ENCODE measurements at regions not wholly inside any gene's neighbourhood (a gene's known extent, or its start where the extent isn't known, plus 50 kb on each side); places are given as distances from the start of the nearest gene placed in this dataset.

DNA sequence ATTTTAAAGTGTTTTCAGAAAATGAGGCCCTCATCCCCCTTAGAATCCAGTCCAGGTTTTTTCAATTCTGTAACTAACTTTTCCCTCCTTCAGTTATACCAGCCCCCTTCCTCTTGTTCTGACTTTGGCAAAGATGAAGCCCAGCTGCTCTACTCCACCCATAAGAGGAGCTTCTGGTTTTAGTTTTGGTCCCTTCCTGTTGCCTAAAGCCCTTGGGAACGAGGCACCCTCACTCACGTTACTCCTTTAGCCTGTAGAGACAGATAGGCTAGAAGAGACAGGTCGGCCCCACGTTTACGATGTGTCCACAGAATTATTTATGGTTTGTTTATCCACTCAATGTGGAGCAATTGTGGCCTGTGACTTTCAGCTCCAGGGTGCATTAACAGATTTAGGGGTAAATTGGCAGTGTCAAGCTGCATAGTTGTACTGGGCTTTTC, 454.2 kb upstream of the TNP1 start:
- no peak overlapping the region for H3K4me3 ChIP-seq (ENCODE audit: low read length)
- no peaks in the 10 kb centered on the region for H3K36me3 ChIP-seq (ENCODE audit: insufficient read depth, low read length)
- H3K27ac ChIP-seq (ENCODE audit: low read depth, low read length), result no peak overlapping the region
- H3K9me3 ChIP-seq (ENCODE audit: insufficient read depth, low read depth, low read length), result peaks cover 3% of the 10 kb centered on the region; the same call in 1 of the 2 replicates
- WGBS, result 91% methylated on average over 5 of the region's 5 CpGs
- H3K4me1 ChIP-seq (ENCODE audit: insufficient read depth, low read length), result no peaks in the 10 kb centered on the region
- no peak overlapping the region for H3K9ac ChIP-seq (ENCODE audit: low read depth, low read length)
- no peaks in the 10 kb centered on the region for H3K27me3 ChIP-seq (ENCODE audit: insufficient read depth, low read length)

DNA sequence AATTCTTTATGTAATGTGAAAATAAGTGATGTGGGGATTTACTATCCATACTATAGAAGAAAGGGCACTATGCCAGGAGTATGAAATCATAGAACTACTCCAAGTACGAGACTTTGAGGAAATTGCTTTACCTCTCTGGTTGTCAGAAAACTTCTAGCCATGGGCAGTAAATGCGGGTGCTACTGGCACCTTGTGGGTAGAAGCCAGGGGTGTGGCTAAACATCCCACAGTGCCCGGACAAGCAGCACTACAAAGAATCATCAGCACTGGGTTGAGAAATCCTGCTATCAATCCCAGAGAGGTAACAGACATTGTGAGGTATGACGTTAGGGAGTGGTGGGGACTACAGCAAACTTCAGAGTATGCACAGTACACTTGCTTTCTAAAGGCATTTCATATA, 453.5 kb upstream of the TNP1 start:
- H3K27ac ChIP-seq (ENCODE audit: low read depth, low read length), result no peak overlapping the region
- H3K9ac ChIP-seq (ENCODE audit: low read depth, low read length), result no peak overlapping the region
- WGBS, result 97% methylated on average over 3 of the region's 4 CpGs
- no peaks in the 10 kb centered on the region for H3K36me3 ChIP-seq (ENCODE audit: insufficient read depth, low read length)
- no peaks in the 10 kb centered on the region for H3K4me1 ChIP-seq (ENCODE audit: insufficient read depth, low read length)
- H3K4me3 ChIP-seq (ENCODE audit: low read length), result no peak overlapping the region
- H3K27me3 ChIP-seq (ENCODE audit: insufficient read depth, low read length), result no peaks in the 10 kb centered on the region
- peaks cover 3% of the 10 kb centered on the region; the same call in 1 of the 2 replicates for H3K9me3 ChIP-seq (ENCODE audit: insufficient read depth, low read depth, low read length)

GRCh38 chr2:217309056-217309455, 449.2 kb upstream of the TNP1 start:
- Histone ChIP-seq H3K9me3 (ENCODE audit: insufficient read depth, low read depth, low read length) (no peaks in the 10 kb centered on the region), H3K9ac (ENCODE audit: low read depth, low read length) (no peak overlapping the region), H3K4me1 (ENCODE audit: insufficient read depth, low read length) (no peaks in the 10 kb centered on the region), H3K27me3 (ENCODE audit: insufficient read depth, low read length) (no peaks in the 10 kb centered on the region), H3K4me3 (ENCODE audit: low read length) (no peak overlapping the region), H3K36me3 (ENCODE audit: insufficient read depth, low read length) (no peaks in the 10 kb centered on the region), H3K27ac (ENCODE audit: low read depth, low read length) (no peak overlapping the region)
- WGBS, result 95% methylated on average over 4 of the region's 4 CpGs

DNA sequence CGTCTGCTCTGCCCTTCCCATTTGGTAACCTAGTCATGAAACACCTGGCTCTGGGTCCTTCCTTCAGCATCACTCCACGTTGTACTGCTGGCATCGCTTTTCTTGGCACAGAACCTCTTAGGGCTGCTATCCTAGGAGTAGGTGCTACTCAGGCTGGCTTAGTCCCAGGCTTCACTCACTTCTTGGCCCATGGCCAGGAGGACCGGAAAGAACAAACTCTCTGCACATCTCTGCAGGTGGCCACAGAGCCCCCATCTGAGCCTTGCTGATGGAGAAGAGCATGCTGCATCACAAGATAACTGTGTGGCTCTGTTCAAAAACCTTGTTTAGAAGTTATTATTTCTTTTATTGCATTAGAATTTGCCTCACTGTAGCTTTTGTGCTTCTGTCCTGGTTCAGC, 447.2 kb upstream of the TNP1 start:
- no peaks in the 10 kb centered on the region; the same call in 1 of the 2 replicates for H3K27me3 ChIP-seq (ENCODE audit: insufficient read depth, low read length)
- no peak overlapping the region for H3K9ac ChIP-seq (ENCODE audit: low read depth, low read length)
- no peaks in the 10 kb centered on the region for H3K36me3 ChIP-seq (ENCODE audit: insufficient read depth, low read length)
- H3K9me3 ChIP-seq (ENCODE audit: insufficient read depth, low read depth, low read length), result no peaks in the 10 kb centered on the region
- 96% methylated on average over 4 of the region's 4 CpGs for WGBS
- no peaks in the 10 kb centered on the region for H3K4me1 ChIP-seq (ENCODE audit: insufficient read depth, low read length)
- H3K4me3 ChIP-seq (ENCODE audit: low read length), result no peak overlapping the region
- no peak overlapping the region for H3K27ac ChIP-seq (ENCODE audit: low read depth, low read length)

DNA sequence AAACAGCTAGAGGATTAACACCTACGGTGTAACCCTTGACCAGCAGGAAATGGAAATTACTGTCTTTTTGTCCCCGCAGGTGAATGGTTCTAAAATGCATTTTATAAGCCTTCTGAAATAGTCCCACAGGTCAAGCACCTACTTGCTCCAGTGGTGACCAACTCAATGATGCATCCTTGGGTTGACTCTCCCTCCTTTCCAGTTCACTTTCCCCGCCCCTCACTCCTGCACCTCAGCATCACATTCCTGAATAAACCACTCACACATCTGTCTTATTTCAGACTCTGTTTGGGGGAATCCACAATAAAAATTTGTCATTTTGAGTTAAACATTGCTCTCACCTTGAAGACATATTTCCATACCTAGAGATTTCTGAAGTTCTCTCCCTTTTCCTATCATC, 446.0 kb upstream of the TNP1 start:
- Histone ChIP-seq H3K27me3 (ENCODE audit: insufficient read depth, low read length) (no peaks in the 10 kb centered on the region; the same call in 1 of the 2 replicates), H3K27ac (ENCODE audit: low read depth, low read length) (no peak overlapping the region), H3K36me3 (ENCODE audit: insufficient read depth, low read length) (no peaks in the 10 kb centered on the region), H3K9me3 (ENCODE audit: insufficient read depth, low read depth, low read length) (no peaks in the 10 kb centered on the region), H3K4me3 (ENCODE audit: low read length) (no peak overlapping the region), H3K9ac (ENCODE audit: low read depth, low read length) (no peak overlapping the region), H3K4me1 (ENCODE audit: insufficient read depth, low read length) (no peaks in the 10 kb centered on the region)
- 92% methylated on average over 3 of the region's 3 CpGs for WGBS

DNA sequence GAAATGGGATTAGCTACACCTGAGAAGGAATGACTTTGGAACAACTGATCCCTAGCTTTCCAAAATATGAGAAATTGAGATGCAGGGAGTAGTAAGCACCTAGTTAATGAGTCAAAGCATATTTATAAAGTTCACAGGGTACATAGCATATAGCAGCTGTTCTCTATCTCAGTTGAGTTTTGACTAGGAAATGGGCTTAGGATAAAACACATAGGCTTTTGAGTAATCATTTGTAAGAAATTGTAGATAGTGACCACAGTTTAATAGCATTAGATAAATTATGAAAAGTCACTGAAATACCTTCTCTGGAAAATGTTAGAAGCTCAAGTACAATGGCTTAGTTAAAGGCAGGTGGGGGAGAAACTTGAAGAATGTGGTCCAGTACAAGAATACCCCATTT, 444.7 kb upstream of the TNP1 start:
- Histone ChIP-seq H3K4me1 (ENCODE audit: insufficient read depth, low read length) (no peaks in the 10 kb centered on the region), H3K9me3 (ENCODE audit: insufficient read depth, low read depth, low read length) (no peaks in the 10 kb centered on the region), H3K27me3 (ENCODE audit: insufficient read depth, low read length) (no peaks in the 10 kb centered on the region; the same call in 1 of the 2 replicates), H3K36me3 (ENCODE audit: insufficient read depth, low read length) (no peaks in the 10 kb centered on the region), H3K9ac (ENCODE audit: low read depth, low read length) (no peak overlapping the region), H3K4me3 (ENCODE audit: low read length) (no peak overlapping the region), H3K27ac (ENCODE audit: low read depth, low read length) (no peak overlapping the region)

DNA sequence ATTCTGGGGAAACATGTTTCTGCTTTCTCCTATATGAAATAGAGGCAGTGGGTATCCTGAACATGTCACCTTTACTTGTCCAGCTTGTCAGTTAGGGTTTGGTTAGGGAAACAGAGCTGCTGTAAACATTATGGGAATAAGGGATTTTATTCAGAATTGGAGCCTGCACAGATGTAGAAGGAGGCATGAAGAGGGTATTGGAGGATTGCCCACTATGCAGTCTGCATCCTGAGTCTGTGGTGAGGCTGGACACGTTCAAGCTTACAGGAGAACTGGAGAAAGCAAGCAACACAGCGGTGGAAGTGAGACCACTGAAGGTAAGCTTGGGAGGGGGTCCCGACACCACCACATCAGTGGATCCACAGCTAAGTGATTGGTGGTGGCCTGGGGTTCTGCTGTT, 443.0 kb upstream of the TNP1 start:
- Histone ChIP-seq H3K4me3 (ENCODE audit: low read length) (no peak overlapping the region), H3K9me3 (ENCODE audit: insufficient read depth, low read depth, low read length) (no peaks in the 10 kb centered on the region), H3K4me1 (ENCODE audit: insufficient read depth, low read length) (no peaks in the 10 kb centered on the region), H3K27me3 (ENCODE audit: insufficient read depth, low read length) (no peaks in the 10 kb centered on the region; the same call in 1 of the 2 replicates), H3K36me3 (ENCODE audit: insufficient read depth, low read length) (no peaks in the 10 kb centered on the region), H3K9ac (ENCODE audit: low read depth, low read length) (no peak overlapping the region), H3K27ac (ENCODE audit: low read depth, low read length) (no peak overlapping the region)
- 94% methylated on average over 3 of the region's 3 CpGs for WGBS

GRCh38 chr2:217301142-217301925, 441.5 kb upstream of the TNP1 start:
- peaks cover 12% of the 10 kb centered on the region; the same call in 1 of the 2 replicates for H3K9me3 ChIP-seq (ENCODE audit: insufficient read depth, low read depth, low read length)
- 92% methylated on average over 4 of the region's 4 CpGs for WGBS

GRCh38 chr2:217299590-217299989, 439.7 kb upstream of the TNP1 start:
- Histone ChIP-seq H3K4me1 (ENCODE audit: insufficient read depth, low read length) (no peaks in the 10 kb centered on the region), H3K4me3 (ENCODE audit: low read length) (no peak overlapping the region), H3K9me3 (ENCODE audit: insufficient read depth, low read depth, low read length) (peaks cover 12% of the 10 kb centered on the region; the same call in 1 of the 2 replicates), H3K27ac (ENCODE audit: low read depth, low read length) (no peak overlapping the region), H3K36me3 (ENCODE audit: insufficient read depth, low read length) (no peaks in the 10 kb centered on the region), H3K27me3 (ENCODE audit: insufficient read depth, low read length) (no peaks in the 10 kb centered on the region; the same call in 1 of the 2 replicates), H3K9ac (ENCODE audit: low read depth, low read length) (no peak overlapping the region)
- no CpG with 5 or more reads among the region's 1 CpG for WGBS

More at GRCh38 chr2:217301142-217301925, 441.5 kb upstream of the TNP1 start:
- Histone ChIP-seq H3K27ac (ENCODE audit: low read depth, low read length) (no peak overlapping the region), H3K36me3 (ENCODE audit: insufficient read depth, low read length) (no peaks in the 10 kb centered on the region), H3K4me3 (ENCODE audit: low read length) (no peak overlapping the region), H3K27me3 (ENCODE audit: insufficient read depth, low read length) (no peaks in the 10 kb centered on the region; the same call in 1 of the 2 replicates), H3K4me1 (ENCODE audit: insufficient read depth, low read length) (no peaks in the 10 kb centered on the region), H3K9ac (ENCODE audit: low read depth, low read length) (no peak overlapping the region)

GRCh38 chr2:217297096-217297495, 437.2 kb upstream of the TNP1 start:
- H3K9ac ChIP-seq (ENCODE audit: low read depth, low read length), result no peak overlapping the region
- H3K4me3 ChIP-seq (ENCODE audit: low read length), result no peak overlapping the region
- H3K9me3 ChIP-seq (ENCODE audit: insufficient read depth, low read depth, low read length), result peaks cover 12% of the 10 kb centered on the region; the same call in 1 of the 2 replicates
- H3K27me3 ChIP-seq (ENCODE audit: insufficient read depth, low read length), result no peaks in the 10 kb centered on the region
- WGBS, result 100% methylated on average over 2 of the region's 2 CpGs
- no peak overlapping the region for H3K27ac ChIP-seq (ENCODE audit: low read depth, low read length)
- no peaks in the 10 kb centered on the region for H3K36me3 ChIP-seq (ENCODE audit: insufficient read depth, low read length)
- H3K4me1 ChIP-seq (ENCODE audit: insufficient read depth, low read length), result no peaks in the 10 kb centered on the region

GRCh38 chr2:217294818-217295217, 435.0 kb upstream of the TNP1 start:
- H3K4me3 ChIP-seq (ENCODE audit: low read length), result no peak overlapping the region
- 90% methylated on average over 2 of the region's 4 CpGs for WGBS
- no peak overlapping the region for H3K9ac ChIP-seq (ENCODE audit: low read depth, low read length)
- H3K36me3 ChIP-seq (ENCODE audit: insufficient read depth, low read length), result no peaks in the 10 kb centered on the region
- H3K27ac ChIP-seq (ENCODE audit: low read depth, low read length), result no peak overlapping the region
- H3K9me3 ChIP-seq (ENCODE audit: insufficient read depth, low read depth, low read length), result peaks cover 12% of the 10 kb centered on the region; the same call in 1 of the 2 replicates
- H3K4me1 ChIP-seq (ENCODE audit: insufficient read depth, low read length), result peaks cover 10% of the 10 kb centered on the region; the same call in 1 of the 2 replicates
- no peaks in the 10 kb centered on the region for H3K27me3 ChIP-seq (ENCODE audit: insufficient read depth, low read length)
